WI38 (cell line): ENCODE measurements at regions not wholly inside any gene's neighbourhood (a gene's known extent, or its start where the extent isn't known, plus 50 kb on each side); places are given as distances from the start of the nearest gene placed in this dataset.

ENCODE experiments used
- H3K4me3 ChIP-seq: 2 replicates; pipeline ENCODE4 v1.5.1; 2011; ENCODE audit warnings: low read depth, mild to moderate bottlenecking, control low read depth, low read length
- TF ChIP-seq, protein P1 (sequence below): IDR thresholded peaks from 2 replicates; pipeline ENCODE4 v1.5.1; 2012; ENCODE audit warnings: low read depth, mild to moderate bottlenecking, control low read depth, low read length

DNA sequence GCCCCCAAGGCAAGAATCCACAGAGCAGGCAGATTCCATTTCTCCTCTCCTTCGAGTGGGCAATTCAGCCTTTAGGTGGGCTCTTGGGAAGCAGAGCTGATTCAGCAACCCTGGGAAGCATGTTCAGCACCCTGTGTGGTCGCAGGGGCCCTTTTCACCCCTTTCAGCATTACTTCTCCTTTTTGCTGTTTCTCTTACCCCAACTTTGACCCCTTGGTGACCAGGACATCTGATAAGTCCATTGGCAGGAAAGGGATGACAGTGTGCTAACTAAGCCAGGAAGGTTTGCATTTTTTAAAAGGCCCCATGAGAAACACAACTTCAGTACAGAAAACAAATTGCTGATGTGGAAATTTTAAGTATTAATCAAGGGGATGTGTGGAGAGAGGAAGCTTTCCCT lies 283.7 kb upstream of the NRP1 start:
- H3K4me3 ChIP-seq, result no peak overlapping the region
- TF ChIP-seq, protein P1, sequence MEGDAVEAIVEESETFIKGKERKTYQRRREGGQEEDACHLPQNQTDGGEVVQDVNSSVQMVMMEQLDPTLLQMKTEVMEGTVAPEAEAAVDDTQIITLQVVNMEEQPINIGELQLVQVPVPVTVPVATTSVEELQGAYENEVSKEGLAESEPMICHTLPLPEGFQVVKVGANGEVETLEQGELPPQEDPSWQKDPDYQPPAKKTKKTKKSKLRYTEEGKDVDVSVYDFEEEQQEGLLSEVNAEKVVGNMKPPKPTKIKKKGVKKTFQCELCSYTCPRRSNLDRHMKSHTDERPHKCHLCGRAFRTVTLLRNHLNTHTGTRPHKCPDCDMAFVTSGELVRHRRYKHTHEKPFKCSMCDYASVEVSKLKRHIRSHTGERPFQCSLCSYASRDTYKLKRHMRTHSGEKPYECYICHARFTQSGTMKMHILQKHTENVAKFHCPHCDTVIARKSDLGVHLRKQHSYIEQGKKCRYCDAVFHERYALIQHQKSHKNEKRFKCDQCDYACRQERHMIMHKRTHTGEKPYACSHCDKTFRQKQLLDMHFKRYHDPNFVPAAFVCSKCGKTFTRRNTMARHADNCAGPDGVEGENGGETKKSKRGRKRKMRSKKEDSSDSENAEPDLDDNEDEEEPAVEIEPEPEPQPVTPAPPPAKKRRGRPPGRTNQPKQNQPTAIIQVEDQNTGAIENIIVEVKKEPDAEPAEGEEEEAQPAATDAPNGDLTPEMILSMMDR, result no peak

DNA sequence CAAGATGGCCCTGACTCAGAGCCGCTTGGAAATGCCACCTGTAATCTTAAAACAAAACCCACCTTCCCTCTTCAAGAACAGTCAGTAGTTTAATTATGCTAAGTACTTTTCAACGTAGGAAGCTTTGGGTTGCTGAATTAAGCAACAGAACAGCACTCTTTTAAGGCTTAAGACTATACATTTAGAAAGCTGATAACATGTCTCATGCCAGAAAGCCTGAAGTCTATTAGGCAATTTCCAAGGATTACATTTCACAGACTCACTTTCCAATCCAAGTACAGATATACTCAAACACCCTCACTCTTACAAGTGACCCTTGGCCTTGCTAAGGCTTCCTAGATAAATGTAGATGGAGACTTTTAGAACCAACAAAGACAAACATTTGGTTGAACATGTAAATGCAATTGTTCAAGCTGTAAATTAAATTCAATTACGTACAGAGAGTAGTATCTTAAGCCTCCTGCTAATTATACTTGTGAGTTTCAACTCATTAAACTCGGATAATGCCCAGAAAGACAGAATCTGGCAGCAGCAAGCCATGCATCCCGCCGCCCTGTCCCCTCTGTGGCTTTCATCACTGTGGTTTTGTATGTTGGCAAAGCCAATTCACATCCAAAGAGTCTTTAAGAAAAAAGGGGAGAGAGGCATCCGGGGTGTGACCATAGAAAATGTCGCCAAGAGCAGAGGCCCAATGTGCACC lies 283.1 kb upstream of the NRP1 start:
- TF ChIP-seq, protein P1, result no peak

DNA sequence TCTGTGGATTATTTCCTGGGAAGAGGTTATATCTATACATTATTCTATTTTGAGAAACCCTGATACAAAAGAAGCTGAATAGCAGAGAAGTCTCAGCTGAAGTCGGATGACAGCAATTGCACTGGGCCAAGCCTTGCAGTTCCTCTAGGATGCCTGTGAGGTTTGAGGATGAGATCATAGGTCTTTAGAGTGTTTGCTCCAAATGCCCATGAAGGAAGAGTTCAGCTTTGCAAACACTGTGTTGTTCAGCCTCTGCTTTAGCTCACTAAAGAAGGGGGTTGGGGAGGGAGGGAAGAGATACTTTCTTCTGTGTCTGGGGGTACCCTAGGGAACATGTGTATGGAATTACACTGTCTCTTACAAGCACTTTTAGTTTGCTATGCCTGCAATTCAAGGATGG lies 282.5 kb upstream of the NRP1 start:
- TF ChIP-seq, protein P1, result no peak
- H3K4me3 ChIP-seq, result no peak overlapping the region

More for the DNA sequence above, 283.1 kb upstream of the NRP1 start:
- no peak overlapping the region for H3K4me3 ChIP-seq

DNA sequence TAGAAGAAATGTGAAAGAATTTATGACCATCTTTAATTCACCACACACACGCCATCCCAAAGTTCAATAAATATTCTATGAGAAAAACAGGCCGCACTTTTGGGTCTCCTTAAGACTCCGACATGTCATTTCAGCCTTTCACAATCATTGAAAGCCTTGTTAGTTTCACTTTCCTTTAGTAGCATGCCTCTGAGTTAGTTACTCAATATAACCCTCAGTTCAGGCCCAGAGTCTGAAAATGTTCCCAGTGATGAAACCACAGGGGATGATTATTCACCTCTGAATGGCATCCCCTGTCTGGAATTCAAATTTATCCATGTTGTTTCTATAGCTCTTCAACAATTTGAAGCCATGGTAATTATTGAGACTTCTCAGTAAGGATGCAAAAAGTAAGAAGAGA lies 278.1 kb upstream of the NRP1 start:
- no peak overlapping the region for H3K4me3 ChIP-seq
- TF ChIP-seq, protein P1, result no peak

DNA sequence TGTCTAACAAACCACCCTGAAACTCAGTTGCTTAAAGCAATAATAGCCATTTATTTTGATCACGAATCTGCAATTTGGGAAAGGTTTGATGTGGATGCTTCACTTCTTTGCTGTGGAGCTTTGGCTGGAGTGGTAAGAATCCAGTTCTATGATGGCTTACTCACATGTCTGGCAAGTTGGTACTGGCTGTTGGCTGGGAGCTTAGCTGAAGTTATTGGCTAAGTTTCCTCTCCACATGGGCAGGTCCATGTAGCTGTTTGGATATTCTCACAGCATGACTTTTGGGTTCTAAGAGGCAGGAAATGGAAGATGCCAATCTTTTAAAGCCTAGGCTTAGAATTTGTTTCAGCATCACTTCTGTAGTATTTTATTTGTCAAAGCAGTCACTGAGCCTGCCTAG lies 277.6 kb upstream of the NRP1 start:
- H3K4me3 ChIP-seq, result no peak overlapping the region
- TF ChIP-seq, protein P1, result no peak

DNA sequence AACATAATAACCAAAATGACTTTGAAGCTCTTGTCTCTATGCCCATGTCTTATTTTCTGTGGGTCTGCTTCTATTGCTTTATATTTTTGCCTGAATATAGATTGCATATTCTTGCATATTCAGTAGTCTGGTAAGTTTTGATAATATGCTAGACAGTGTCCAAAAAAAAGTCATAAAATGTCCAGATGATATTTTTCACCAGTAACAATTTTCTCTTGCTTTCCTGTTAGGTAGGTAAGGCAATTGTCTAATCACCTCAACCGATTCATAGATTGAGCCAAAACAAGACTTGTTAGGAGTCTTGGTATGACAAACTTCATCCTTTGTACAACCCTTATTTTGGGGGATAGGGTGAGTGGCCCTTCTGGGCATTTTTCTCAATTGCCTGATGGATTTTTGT lies 277.0 kb upstream of the NRP1 start:
- TF ChIP-seq, protein P1, result no peak

DNA sequence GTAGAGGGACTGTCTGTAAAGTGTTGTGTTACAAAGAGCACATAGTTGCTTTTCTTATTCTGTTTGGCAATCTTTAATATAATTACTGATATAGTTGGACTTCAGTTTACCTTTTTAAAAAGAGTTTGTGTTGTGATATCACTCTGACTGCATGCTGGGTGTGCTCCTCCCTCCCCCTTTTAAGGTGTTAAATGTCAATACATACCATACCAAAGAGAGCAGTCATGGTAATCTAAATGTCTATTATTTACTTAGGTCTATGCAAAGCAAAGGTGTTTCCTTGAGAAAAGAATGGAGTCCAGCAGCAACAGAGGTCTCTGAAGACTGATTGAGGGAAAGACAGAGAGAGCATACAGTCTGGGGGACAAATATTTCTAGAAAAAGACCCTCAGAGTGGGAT lies 275.1 kb upstream of the NRP1 start:
- H3K4me3 ChIP-seq, result no peak overlapping the region
- TF ChIP-seq, protein P1, result no peak

More for the DNA sequence above, 277.0 kb upstream of the NRP1 start:
- H3K4me3 ChIP-seq, result no peak overlapping the region
